ENCODE measurements at regions not wholly inside any gene's neighbourhood (a gene's known extent, or its start where the extent isn't known, plus 50 kb on each side); places are given as distances from the start of the nearest gene placed in this dataset.

DNA sequence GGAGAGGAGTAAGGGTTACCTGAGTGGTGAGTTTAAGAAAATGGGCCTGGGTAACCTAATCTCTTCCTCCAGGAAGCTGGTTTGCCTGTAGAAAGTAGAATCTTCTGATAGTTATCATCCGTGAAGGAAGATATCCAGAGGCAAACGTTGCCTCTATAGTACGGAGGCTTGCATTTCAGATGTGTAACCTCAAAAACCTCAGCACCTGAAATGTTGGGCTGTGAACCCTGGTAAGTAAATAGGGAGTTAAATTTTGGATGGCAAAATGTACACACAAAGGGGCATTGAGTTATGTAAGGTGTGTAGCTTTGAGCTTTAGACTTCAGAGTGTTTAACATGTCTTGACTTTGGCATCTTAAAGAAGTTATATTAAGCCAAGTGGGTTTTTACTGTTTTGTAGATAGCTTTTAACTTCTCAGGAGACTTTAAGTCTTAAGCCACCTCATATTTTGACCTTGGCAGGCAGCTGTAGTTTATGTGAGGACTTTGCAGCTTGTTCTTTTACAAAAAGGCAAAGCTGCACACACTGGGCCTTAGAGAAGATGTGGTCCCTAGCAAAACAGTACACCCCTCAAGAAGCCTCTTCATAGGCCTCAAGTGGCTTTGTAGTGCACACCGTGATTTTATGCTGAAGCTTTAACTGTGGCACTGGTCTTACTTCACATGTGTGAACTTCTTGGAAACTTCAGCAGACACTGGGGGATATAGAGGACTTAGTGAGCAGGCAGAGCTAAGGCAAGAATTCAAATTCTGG is 83.4 kb downstream of the SNRPE start:
- TF ChIP-seq, protein P1, sequence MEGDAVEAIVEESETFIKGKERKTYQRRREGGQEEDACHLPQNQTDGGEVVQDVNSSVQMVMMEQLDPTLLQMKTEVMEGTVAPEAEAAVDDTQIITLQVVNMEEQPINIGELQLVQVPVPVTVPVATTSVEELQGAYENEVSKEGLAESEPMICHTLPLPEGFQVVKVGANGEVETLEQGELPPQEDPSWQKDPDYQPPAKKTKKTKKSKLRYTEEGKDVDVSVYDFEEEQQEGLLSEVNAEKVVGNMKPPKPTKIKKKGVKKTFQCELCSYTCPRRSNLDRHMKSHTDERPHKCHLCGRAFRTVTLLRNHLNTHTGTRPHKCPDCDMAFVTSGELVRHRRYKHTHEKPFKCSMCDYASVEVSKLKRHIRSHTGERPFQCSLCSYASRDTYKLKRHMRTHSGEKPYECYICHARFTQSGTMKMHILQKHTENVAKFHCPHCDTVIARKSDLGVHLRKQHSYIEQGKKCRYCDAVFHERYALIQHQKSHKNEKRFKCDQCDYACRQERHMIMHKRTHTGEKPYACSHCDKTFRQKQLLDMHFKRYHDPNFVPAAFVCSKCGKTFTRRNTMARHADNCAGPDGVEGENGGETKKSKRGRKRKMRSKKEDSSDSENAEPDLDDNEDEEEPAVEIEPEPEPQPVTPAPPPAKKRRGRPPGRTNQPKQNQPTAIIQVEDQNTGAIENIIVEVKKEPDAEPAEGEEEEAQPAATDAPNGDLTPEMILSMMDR (conservative IDR thresholded peaks at IDR 0.05 in 1 of 2, IDR thresholded peaks at IDR 0.05 in 1 of 2; ENCODE audit: low read depth in 1 of 2, low read length in 2 of 2), result no peak
- no peak for TF ChIP-seq EZH2 (IDR thresholded peaks at IDR 0.05; ENCODE audit: low read length, missing control alignments)

DNA sequence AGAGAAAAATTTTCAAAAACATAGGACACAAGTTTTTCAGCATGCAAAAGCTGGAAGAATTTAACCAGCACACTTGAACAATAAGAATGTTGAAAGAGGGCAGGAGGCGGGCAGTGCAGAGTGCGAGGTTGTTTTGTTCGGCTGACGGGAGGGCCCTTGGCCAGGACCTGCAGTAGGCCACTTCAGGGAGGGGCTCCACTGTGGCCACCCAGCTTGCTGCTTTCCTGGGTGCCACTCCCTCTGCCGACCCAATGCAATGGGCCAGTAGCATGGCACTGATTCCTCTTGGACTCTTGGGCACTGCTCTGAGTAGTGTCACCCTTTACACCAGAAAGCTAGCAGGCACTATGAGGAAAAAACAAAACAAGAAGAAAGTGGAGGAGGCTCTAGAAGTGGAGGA is 92.9 kb downstream of the SNRPE start:
- H3K27ac ChIP-seq (ENCODE audit: insufficient read depth, low read length), result no peak overlapping the region
- H3K79me2 ChIP-seq (ENCODE audit: control insufficient read depth, insufficient read depth, low read length), result no peaks in the 10 kb centered on the region
- no peaks in the 10 kb centered on the region for H3K9me3 ChIP-seq (ENCODE audit: control insufficient read depth, insufficient read depth, low read depth, low read length)
- no peak overlapping the region for H2AFZ ChIP-seq (ENCODE audit: low read length)
- H3K4me1 ChIP-seq (ENCODE audit: control insufficient read depth, extremely low read depth, insufficient read depth, low read length), result no peaks in the 10 kb centered on the region
- DNase-seq (ENCODE audit: low read depth in 2 of 2), result no peak
- no peak overlapping the region for H3K4me2 ChIP-seq (ENCODE audit: extremely low read depth, insufficient read depth, low read length)
- no peak for TF ChIP-seq EZH2 (IDR thresholded peaks at IDR 0.05; ENCODE audit: low read length, missing control alignments)
- TF ChIP-seq, protein P1 (conservative IDR thresholded peaks at IDR 0.05 in 1 of 2, IDR thresholded peaks at IDR 0.05 in 1 of 2; ENCODE audit: low read depth in 1 of 2, low read length in 2 of 2), result no peak
- H3K4me3 ChIP-seq (replicated peaks in 1 of 4; ENCODE audit: control extremely low read depth in 1 of 4, insufficient read depth in 1 of 4, low read depth in 3 of 4, low read length in 4 of 4), result no peak overlapping the region
- no peak overlapping the region for H3K9ac ChIP-seq (ENCODE audit: insufficient read depth, low read length)
- no peaks in the 10 kb centered on the region for H3K27me3 ChIP-seq (ENCODE audit: control insufficient read depth, insufficient read depth, low read length)
- no peaks in the 10 kb centered on the region for H4K20me1 ChIP-seq (ENCODE audit: control insufficient read depth, extremely low read depth, insufficient read depth, low read length)
- H3K36me3 ChIP-seq (ENCODE audit: control insufficient read depth, insufficient read depth, low read length), result no peaks in the 10 kb centered on the region

More for the DNA sequence above, 83.4 kb downstream of the SNRPE start:
- Histone ChIP-seq H3K9me3 (ENCODE audit: control insufficient read depth, insufficient read depth, low read depth, low read length) (no peaks in the 10 kb centered on the region), H2AFZ (ENCODE audit: low read length) (no peak overlapping the region), H3K4me2 (ENCODE audit: extremely low read depth, insufficient read depth, low read length) (no peak overlapping the region), H3K36me3 (ENCODE audit: control insufficient read depth, insufficient read depth, low read length) (no peaks in the 10 kb centered on the region), H3K27me3 (ENCODE audit: control insufficient read depth, insufficient read depth, low read length) (no peaks in the 10 kb centered on the region), H3K4me1 (ENCODE audit: control insufficient read depth, extremely low read depth, insufficient read depth, low read length) (no peaks in the 10 kb centered on the region), H3K79me2 (ENCODE audit: control insufficient read depth, insufficient read depth, low read length) (no peaks in the 10 kb centered on the region), H3K4me3 (replicated peaks in 1 of 4; ENCODE audit: control extremely low read depth in 1 of 4, insufficient read depth in 1 of 4, low read depth in 3 of 4, low read length in 4 of 4) (no peak overlapping the region), H4K20me1 (ENCODE audit: control insufficient read depth, extremely low read depth, insufficient read depth, low read length) (no peaks in the 10 kb centered on the region), H3K9ac (ENCODE audit: insufficient read depth, low read length) (no peak overlapping the region), H3K27ac (ENCODE audit: insufficient read depth, low read length) (no peak overlapping the region)
- no peak for DNase-seq (ENCODE audit: low read depth in 2 of 2)

DNA sequence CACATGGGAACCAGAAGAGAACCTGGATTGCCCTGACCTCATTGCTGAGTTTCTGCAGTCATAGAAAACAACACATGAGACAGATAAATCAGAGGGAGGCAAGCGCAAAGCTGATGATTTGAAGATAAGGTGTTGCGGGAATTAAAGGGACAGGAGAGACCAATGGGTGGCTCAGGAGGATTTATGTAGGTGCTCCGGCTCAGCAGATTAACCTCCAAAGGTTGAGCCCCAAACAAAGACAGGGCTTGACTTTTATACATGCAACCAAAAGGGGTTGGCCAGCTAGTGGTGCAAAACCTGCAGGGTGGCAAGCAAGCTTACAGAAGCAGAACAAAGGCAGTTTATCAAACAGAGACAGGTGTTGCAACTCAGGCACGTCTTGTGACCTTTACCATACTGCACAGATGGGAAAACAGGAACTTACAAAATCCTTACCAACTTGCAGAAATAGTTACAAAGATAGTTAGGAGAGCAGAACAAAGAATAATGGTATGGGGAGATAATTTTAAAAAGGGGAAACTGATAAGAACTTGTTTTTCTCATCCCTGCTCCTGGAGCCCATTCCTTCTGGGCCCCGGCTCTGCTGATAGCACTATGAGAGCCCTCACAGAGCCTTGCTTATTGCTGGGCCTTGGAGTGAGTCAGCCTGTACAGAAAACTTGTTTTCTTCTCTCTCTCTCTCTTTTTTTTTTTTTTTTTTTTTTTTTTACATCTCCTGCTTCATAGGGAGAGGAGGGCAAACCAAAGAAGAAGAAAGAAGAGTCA is 93.6 kb downstream of the SNRPE start:
- Histone ChIP-seq H2AFZ (ENCODE audit: low read length) (no peak overlapping the region), H3K27ac (ENCODE audit: insufficient read depth, low read length) (no peak overlapping the region), H3K36me3 (ENCODE audit: control insufficient read depth, insufficient read depth, low read length) (no peaks in the 10 kb centered on the region), H3K9me3 (ENCODE audit: control insufficient read depth, insufficient read depth, low read depth, low read length) (no peaks in the 10 kb centered on the region), H3K4me2 (ENCODE audit: extremely low read depth, insufficient read depth, low read length) (no peak overlapping the region), H3K9ac (ENCODE audit: insufficient read depth, low read length) (no peak overlapping the region), H3K4me1 (ENCODE audit: control insufficient read depth, extremely low read depth, insufficient read depth, low read length) (no peaks in the 10 kb centered on the region), H4K20me1 (ENCODE audit: control insufficient read depth, extremely low read depth, insufficient read depth, low read length) (no peaks in the 10 kb centered on the region), H3K4me3 (replicated peaks in 1 of 4; ENCODE audit: control extremely low read depth in 1 of 4, insufficient read depth in 1 of 4, low read depth in 3 of 4, low read length in 4 of 4) (no peak overlapping the region), H3K27me3 (ENCODE audit: control insufficient read depth, insufficient read depth, low read length) (no peaks in the 10 kb centered on the region), H3K79me2 (ENCODE audit: control insufficient read depth, insufficient read depth, low read length) (no peaks in the 10 kb centered on the region)
- no peak for DNase-seq (ENCODE audit: low read depth in 2 of 2)
- TF ChIP-seq, protein P1 (conservative IDR thresholded peaks at IDR 0.05 in 1 of 2, IDR thresholded peaks at IDR 0.05 in 1 of 2; ENCODE audit: low read depth in 1 of 2, low read length in 2 of 2), result no peak
- no peak for TF ChIP-seq EZH2 (IDR thresholded peaks at IDR 0.05; ENCODE audit: low read length, missing control alignments)

Measured in fibroblast of lung (primary cell).